Pancreas (tissue), 10 donors: ENCODE measurements at regions not wholly inside any gene's neighbourhood (a gene's known extent, or its start where the extent isn't known, plus 50 kb on each side); places are given as distances from the start of the nearest gene placed in this dataset.

Experiments used
- ATAC-seq, 4 donors: fragments of 200-7000 bp; cut with Tn5 transposase; one replicate each; pipeline versions ENCODE4 v1.8.0 to v1.9.1; 2020; ENCODE audit warnings: mild to moderate bottlenecking in 4 of 4, moderate library complexity in 4 of 4
- DNase-seq, 6 donors: peaks; one replicate each; pipeline ENCODE4 v3.0.0-alpha.2; 2020
- FAIRE-seq: peaks from 2 replicates; lab custom pipeline; 2012; peaks lifted over from hg19 to GRCh38; lab: Jason Lieb, UNC
- H3K27ac ChIP-seq, 4 donors: fragments of 200-600 bp; sonication (generic); 1 replicate in 3 of 4; 2 replicates in 1 of 4; pipeline versions ENCODE4 v1.5.0 to v1.8.0; 2020
- H3K27me3 ChIP-seq, 4 donors: fragments of 200-600 bp; one replicate each; pipeline ENCODE4 v1.8.0; 2021
- H3K36me3 ChIP-seq, 3 donors: fragments of 200-600 bp; sonication (generic) in 1 of 3; one replicate each; pipeline versions ENCODE4 v1.5.0 to v1.8.0; 2020 to 2021
- H3K4me1 ChIP-seq, 3 donors: fragments of 200-600 bp; one replicate each; pipeline ENCODE4 v1.8.0; 2021
- H3K4me3 ChIP-seq, 4 donors: fragments of 200-600 bp; sonication (generic) in 2 of 4; one replicate each; pipeline versions ENCODE4 v1.5.0 to v1.8.0; 2020 to 2021
- H3K9me3 ChIP-seq, 4 donors: fragments of 200-600 bp; one replicate each; pipeline ENCODE4 v1.8.0; 2021
- CTCF ChIP-seq, 4 donors: fragments of 200-600 bp; sonication (generic) in 3 of 4; IDR thresholded peaks; one replicate each; pipeline versions ENCODE4 v1.5.0 to v1.8.0; 2021; ENCODE audit warnings: antibody characterized with exemption in 4 of 4
- WGBS, 2 donors: extraction: QIAGEN DNeasy Blood & Tissue Kit; methylation state at CpG; one replicate each; pipeline ENCODE4 v1.1.7; 2013; 5-methylcytosine and 5-hydroxymethylcytosine counted together
- intact Hi-C, 3 donors: fragments of 100-400 bp; cut with DNase I; formaldehyde crosslinking; loops; one replicate each; pipeline versions ENCODE4 v1.11.1 to v1.14.2; 2022
- donor health status: healthy with polysubstance abuse.
- donor health status: DM: no; HTN: no; CAD: no; lungs with moderate emphysema.
- donor health status: DM: no; HTN: no; CAD: no.
- donor health status: control.
- donor health status: control.
- donor health status: Bipolar disorder and iron deficiency.
- donor health status: DM: yes; HTN: yes; CAD: no.
- donor health status: DM: no; HTN: no; CAD: no.
- donor health status: DM: no; HTN: no; CAD: no.
- donor health status: DM: yes; HTN: yes; CAD: no.

GRCh38 chr12:125956186-125956585 is 891.0 kb downstream of the AACS start:
- FAIRE-seq = no peak
- no peak for ATAC-seq
- DNase-seq = no peak

GRCh38 chr12:125966641-125967040 is 901.4 kb downstream of the AACS start:
- Histone ChIP-seq H3K27ac (no peak overlapping the region), H3K4me3 (no peak overlapping the region), H3K36me3 (no peaks in the 10 kb centered on the region), H3K9me3 (no peaks in the 10 kb centered on the region), H3K4me1 (no peaks in the 10 kb centered on the region), H3K27me3 (no peaks in the 10 kb centered on the region)
- FAIRE-seq = no peak
- TF ChIP-seq CTCF (IDR thresholded peaks at IDR 0.05) = no peak
- WGBS, 2 donors = 71 to 79% methylated on average over 7 of the region's 7 CpGs
- intact Hi-C loops = no loop called here
- no peak for DNase-seq
- ATAC-seq = no peak

More at GRCh38 chr12:125956186-125956585, 891.0 kb downstream of the AACS start:
- Histone ChIP-seq H3K36me3 (no peaks in the 10 kb centered on the region), H3K9me3 (no peaks in the 10 kb centered on the region), H3K4me3 (no peak overlapping the region), H3K27ac (no peak overlapping the region), H3K27me3 (peaks cover 0 to 2% (median 0%) of the 10 kb centered on the region in 4 donors), H3K4me1 (no peaks in the 10 kb centered on the region)
- WGBS, 2 donors = 65 to 75% methylated on average over 7 of the region's 7 CpGs
- TF ChIP-seq CTCF (IDR thresholded peaks at IDR 0.05) = no peak
- intact Hi-C loops = no loop called here

GRCh38 chr12:125968413-125968812 is 903.2 kb downstream of the AACS start:
- no peak overlapping the region for H3K27ac ChIP-seq
- 67 to 70% methylated on average over 2 of the region's 2 CpGs for WGBS, 2 donors
- FAIRE-seq = no peak
- no peak for DNase-seq
- H3K4me3 ChIP-seq = no peak overlapping the region
- H3K4me1 ChIP-seq = no peaks in the 10 kb centered on the region
- intact Hi-C loops = no loop called here
- H3K27me3 ChIP-seq = no peaks in the 10 kb centered on the region
- H3K36me3 ChIP-seq = no peaks in the 10 kb centered on the region
- no peak for TF ChIP-seq CTCF (IDR thresholded peaks at IDR 0.05)
- no peaks in the 10 kb centered on the region for H3K9me3 ChIP-seq
- no peak for ATAC-seq

GRCh38 chr12:125971981-125972380 is 906.7 kb downstream of the AACS start:
- FAIRE-seq (no peak), DNase-seq (no peak), ATAC-seq (no peak)
- Histone ChIP-seq H3K27ac (no peak overlapping the region), H3K4me1 (no peaks in the 10 kb centered on the region), H3K27me3 (no peaks in the 10 kb centered on the region), H3K4me3 (no peak overlapping the region), H3K36me3 (no peaks in the 10 kb centered on the region), H3K9me3 (no peaks in the 10 kb centered on the region)
- TF ChIP-seq CTCF (IDR thresholded peaks at IDR 0.05) = no peak
- intact Hi-C loops = no loop called here
- 61 to 81% methylated on average over 3 of the region's 3 CpGs for WGBS, 2 donors

GRCh38 chr12:125978286-125978685 is 913.1 kb downstream of the AACS start:
- ATAC-seq (no peak), FAIRE-seq (no peak), DNase-seq (no peak)
- no peaks in the 10 kb centered on the region for H3K4me1 ChIP-seq
- no peaks in the 10 kb centered on the region for H3K27me3 ChIP-seq
- 48 to 63% methylated on average over 2 of the region's 2 CpGs for WGBS, 2 donors
- no peak overlapping the region for H3K4me3 ChIP-seq
- H3K9me3 ChIP-seq = no peaks in the 10 kb centered on the region
- TF ChIP-seq CTCF (IDR thresholded peaks at IDR 0.05) = no peak
- intact Hi-C loops = no loop called here
- no peak overlapping the region for H3K27ac ChIP-seq
- no peaks in the 10 kb centered on the region for H3K36me3 ChIP-seq
